ENCODE measurements at regions not wholly inside any gene's neighbourhood (a gene's known extent, or its start where the extent isn't known, plus 50 kb on each side); places are given as distances from the start of the nearest gene placed in this dataset.
"Not testable (repeated sequence)": the region's sequence is repeated elsewhere in the genome, so short reads cannot be mapped to it uniquely, and the experiment has no call there.

DNA sequence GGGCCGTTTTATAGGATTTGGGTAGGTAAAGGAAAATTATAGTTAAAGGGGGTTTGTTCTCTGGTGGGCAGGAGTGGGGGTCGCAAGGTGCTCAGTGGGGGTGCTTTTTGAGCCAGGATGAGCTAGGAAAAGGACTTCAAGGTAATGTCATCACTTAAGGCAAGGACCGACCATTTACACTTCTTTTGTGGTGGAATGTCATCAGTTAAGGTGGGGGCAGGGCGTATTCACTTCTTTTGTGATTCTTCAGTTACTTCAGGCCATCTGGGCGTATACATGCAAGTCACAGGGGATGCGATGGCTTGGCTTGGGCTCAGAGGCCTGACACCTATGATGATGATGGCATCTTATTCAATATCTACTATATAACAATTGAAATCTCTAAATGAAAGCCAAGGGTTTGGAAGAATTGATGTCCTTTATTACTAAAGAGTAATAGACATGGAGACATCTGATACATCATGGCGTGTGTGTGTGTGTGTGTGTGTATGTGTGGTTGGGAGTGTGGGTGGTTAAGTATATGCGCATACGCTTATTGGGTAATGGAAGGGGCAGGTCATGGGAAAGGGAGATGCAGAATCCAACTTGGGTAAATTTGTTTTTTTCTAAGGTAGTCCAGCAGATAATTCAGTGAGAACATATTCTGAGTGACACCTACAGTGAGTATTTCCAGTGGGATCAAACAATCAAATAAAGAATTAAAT, 236.9 kb upstream of the DUSP10 start:
- not testable (repeated sequence) for H3K9me3 ChIP-seq (ENCODE audit: insufficient read depth, low read depth, low read length); H3K27me3 ChIP-seq (ENCODE audit: insufficient read depth, low read length); H3K36me3 ChIP-seq (ENCODE audit: insufficient read depth, low read depth, low read length); H3K9ac ChIP-seq (ENCODE audit: low read depth, low read length); H3K27ac ChIP-seq (ENCODE audit: low read length)
- Histone ChIP-seq H3K4me3 (ENCODE audit: low read length) (peak overlapping the region; percentile 39; the same call in 1 of the 2 replicates), H3K4me1 (ENCODE audit: insufficient read depth, low read length) (peaks cover 11% of the 10 kb centered on the region)

DNA sequence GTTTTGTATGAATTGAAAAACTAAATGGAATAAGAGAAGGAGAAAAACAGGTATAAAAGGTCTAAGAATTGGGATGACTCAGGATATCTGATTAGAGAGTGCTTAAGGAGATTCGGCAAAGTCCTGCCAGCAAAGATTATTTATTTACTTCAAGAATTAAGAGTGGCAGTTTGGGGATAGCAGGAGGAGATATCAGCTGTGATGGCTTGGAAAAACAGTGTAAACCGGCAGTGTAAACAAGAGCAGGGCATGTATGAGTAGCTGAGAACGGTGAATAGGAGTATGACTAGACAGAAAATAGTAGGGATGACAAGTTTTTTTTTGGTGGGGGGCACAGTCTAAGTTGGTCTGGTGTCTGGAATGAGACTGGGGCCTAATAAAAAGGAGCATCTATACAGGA, 231.9 kb upstream of the DUSP10 start:
- not testable (repeated sequence) for H3K36me3 ChIP-seq (ENCODE audit: insufficient read depth, low read depth, low read length); H3K9me3 ChIP-seq (ENCODE audit: insufficient read depth, low read depth, low read length); H3K9ac ChIP-seq (ENCODE audit: low read depth, low read length); H3K4me3 ChIP-seq (ENCODE audit: low read length); H3K27ac ChIP-seq (ENCODE audit: low read length); H3K27me3 ChIP-seq (ENCODE audit: insufficient read depth, low read length)
- peaks cover 16% of the 10 kb centered on the region for H3K4me1 ChIP-seq (ENCODE audit: insufficient read depth, low read length)

DNA sequence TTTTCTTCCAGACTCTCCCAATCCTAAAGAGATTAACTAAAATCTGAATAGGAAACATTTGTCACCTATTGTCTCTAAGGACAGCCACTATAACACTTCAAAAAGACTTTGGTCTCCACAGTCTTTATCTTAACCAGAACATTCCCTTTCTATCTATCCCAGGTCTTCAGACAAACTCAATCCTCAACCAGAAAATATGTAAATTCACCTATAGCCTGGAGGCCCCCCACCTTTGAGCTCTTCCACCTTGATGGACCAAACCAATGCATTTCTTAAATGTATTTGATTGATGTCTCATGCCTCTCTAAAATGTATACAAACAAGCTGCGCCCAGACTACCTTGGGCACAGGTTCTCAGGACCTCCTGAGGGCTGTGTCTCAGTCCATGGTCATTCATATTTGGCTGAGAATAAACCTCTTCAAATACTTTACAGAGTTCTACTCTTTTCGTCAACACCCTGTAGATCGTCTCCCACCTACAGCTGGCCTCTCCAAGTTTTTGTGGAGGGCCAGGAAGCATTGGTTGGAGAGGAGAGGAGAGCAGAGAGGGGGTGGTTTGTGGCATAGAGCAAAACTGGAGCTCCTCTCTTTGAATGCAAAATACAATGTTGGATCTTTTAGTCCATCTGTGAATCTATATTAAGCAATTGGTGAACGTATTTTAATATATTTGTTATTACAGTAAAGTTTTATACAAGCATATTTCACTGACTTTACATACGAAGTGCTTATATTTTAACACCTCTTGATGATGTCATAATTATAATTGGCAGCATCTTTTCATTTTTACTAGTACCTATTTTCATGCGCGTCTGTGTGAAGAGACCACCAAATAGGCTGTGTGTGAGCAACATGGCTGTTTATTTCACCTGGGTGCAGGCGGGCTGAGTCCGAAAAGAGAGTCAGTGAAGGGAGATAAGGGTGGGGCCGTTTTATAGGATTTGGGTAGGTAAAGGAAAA, 230.7 kb upstream of the DUSP10 start:
- H3K36me3 ChIP-seq (ENCODE audit: insufficient read depth, low read depth, low read length), result no peaks in the 10 kb centered on the region
- peak overlapping the region; percentile 3; the same call in 1 of the 2 replicates for H3K9ac ChIP-seq (ENCODE audit: low read depth, low read length)
- H3K27ac ChIP-seq (ENCODE audit: low read length), result no peak overlapping the region
- no peaks in the 10 kb centered on the region for H3K27me3 ChIP-seq (ENCODE audit: insufficient read depth, low read length)
- H3K4me3 ChIP-seq (ENCODE audit: low read length), result peak overlapping the region; percentile 26; the same call in 1 of the 2 replicates
- H3K4me1 ChIP-seq (ENCODE audit: insufficient read depth, low read length), result peaks cover 14% of the 10 kb centered on the region
- no peaks in the 10 kb centered on the region for H3K9me3 ChIP-seq (ENCODE audit: insufficient read depth, low read depth, low read length)

DNA sequence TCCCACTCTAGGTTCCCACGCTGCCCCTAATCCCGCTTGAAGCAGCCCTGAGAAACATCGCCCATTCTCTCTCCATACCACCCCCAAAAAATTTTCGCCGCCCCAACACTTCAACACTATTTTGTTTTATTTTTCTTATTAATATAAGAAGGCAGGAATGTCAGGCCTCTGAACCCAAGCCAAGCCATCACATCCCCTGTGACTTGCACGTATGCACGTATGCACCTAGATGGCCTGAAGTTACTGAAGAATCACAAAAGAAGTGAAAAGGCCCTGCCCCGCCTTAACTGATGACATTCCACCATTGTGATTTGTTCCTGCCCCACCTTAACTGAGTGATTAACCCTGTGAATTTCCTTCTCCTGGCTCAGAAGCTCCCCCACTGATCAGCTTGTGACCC, 229.1 kb upstream of the DUSP10 start:
- not testable (repeated sequence) for H3K9me3 ChIP-seq (ENCODE audit: insufficient read depth, low read depth, low read length); H3K9ac ChIP-seq (ENCODE audit: low read depth, low read length); H3K36me3 ChIP-seq (ENCODE audit: insufficient read depth, low read depth, low read length); H3K27ac ChIP-seq (ENCODE audit: low read length); H3K4me3 ChIP-seq (ENCODE audit: low read length); H3K27me3 ChIP-seq (ENCODE audit: insufficient read depth, low read length)
- H3K4me1 ChIP-seq (ENCODE audit: insufficient read depth, low read length), result peaks cover 14% of the 10 kb centered on the region

DNA sequence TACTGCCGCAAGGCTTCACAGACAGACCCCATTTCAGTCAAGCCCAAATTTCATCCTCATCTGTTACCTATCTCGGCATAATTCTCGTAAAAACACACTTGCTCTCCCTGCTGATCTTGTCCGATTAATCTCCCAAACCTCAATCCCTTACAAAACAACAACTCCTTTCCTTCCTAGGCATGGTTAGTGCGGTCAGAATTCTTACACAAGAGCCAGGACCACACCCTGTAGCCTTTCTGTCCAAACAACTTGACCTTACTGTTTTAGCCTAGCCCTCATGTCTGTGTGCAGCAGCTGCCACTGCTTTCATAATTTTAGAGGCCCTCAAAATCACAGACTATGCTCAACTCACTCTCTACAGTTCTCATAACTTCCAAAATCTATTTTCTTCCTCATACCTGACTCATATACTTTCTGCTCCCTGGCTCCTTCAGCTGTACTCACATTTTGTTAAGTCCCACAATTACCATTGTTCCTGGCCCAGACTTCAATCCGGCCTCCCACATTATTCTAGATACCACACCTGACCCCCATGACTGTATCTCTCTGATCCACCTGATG, 227.5 kb upstream of the DUSP10 start:
- H3K4me1 ChIP-seq (ENCODE audit: insufficient read depth, low read length), result peaks cover 20% of the 10 kb centered on the region
- not testable (repeated sequence) for H3K4me3 ChIP-seq (ENCODE audit: low read length); H3K27ac ChIP-seq (ENCODE audit: low read length); H3K9ac ChIP-seq (ENCODE audit: low read depth, low read length); H3K9me3 ChIP-seq (ENCODE audit: insufficient read depth, low read depth, low read length); H3K36me3 ChIP-seq (ENCODE audit: insufficient read depth, low read depth, low read length); H3K27me3 ChIP-seq (ENCODE audit: insufficient read depth, low read length)

DNA sequence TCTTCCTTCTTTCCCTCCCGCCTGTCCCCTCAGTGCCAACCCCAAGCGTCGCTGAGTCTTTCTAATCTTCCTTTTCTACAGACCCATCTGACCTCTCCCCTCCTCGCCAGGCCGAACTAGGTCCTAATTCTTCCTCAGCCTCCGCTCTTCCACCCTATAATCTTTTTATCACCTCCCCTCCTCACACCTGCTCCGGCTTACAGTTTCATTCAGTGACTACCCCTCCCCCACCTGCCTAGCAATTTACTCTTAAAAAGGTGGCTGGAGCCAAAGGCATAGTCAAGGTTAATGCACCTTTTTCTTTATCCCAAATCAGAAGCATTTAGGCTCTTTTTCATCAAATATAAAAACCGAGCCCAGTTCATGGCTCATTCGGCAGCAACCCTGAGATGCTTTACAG, 225.6 kb upstream of the DUSP10 start:
- H3K27ac ChIP-seq (ENCODE audit: low read length), result not testable (repeated sequence)

DNA sequence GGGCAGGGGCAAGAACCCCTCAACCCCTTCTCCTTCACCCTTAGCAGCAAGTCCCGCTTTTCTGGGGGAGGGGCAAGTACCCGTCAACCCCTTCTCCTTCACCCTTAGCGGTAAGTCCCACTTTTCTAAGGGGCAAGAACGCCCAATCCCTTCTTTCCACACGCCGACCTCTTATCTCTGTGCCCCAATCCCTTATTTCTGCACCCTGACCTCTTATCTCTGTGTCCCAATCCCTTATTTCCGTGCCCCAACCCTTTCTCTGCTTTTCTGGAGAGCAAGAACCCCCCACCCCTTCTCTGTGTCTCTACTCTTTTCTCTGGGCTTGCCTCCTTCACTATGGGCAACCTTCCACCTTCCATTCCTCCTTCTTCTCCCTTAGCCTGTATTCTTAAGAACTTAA, 225.0 kb upstream of the DUSP10 start:
- not testable (repeated sequence) for H3K9ac ChIP-seq (ENCODE audit: low read depth, low read length); H3K36me3 ChIP-seq (ENCODE audit: insufficient read depth, low read depth, low read length); H3K27ac ChIP-seq (ENCODE audit: low read length); H3K4me3 ChIP-seq (ENCODE audit: low read length); H3K9me3 ChIP-seq (ENCODE audit: insufficient read depth, low read depth, low read length); H3K27me3 ChIP-seq (ENCODE audit: insufficient read depth, low read length)
- H3K4me1 ChIP-seq (ENCODE audit: insufficient read depth, low read length), result peaks cover 14% of the 10 kb centered on the region

More for the DNA sequence above, 225.6 kb upstream of the DUSP10 start:
- H3K36me3 ChIP-seq (ENCODE audit: insufficient read depth, low read depth, low read length); H3K9me3 ChIP-seq (ENCODE audit: insufficient read depth, low read depth, low read length); H3K9ac ChIP-seq (ENCODE audit: low read depth, low read length); H3K4me3 ChIP-seq (ENCODE audit: low read length); H3K27me3 ChIP-seq (ENCODE audit: insufficient read depth, low read length): not testable (repeated sequence)
- H3K4me1 ChIP-seq (ENCODE audit: insufficient read depth, low read length), result peaks cover 17% of the 10 kb centered on the region

DNA sequence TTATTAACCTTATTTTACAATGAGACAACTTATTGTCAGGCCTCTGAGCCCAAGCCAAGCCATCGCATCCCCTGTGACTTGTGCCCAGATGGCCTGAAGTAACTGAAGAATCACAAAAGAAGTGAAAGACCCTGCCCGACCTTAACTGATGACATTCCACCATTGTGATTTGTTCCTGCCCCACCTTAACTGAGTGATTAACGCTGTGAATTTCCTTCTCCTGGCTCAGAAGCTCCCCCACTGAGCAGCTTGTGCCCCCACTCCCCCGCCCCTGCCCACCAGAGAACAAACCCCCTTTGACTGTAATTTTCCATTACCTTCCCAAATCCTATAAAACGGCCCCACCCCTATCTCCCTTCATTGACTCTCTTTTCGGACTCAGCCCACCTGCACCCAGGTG, 224.0 kb upstream of the DUSP10 start:
- H3K4me1 ChIP-seq (ENCODE audit: insufficient read depth, low read length), result peaks cover 12% of the 10 kb centered on the region; the same call in 1 of the 2 replicates
- not testable (repeated sequence) for H3K9ac ChIP-seq (ENCODE audit: low read depth, low read length); H3K4me3 ChIP-seq (ENCODE audit: low read length); H3K36me3 ChIP-seq (ENCODE audit: insufficient read depth, low read depth, low read length); H3K9me3 ChIP-seq (ENCODE audit: insufficient read depth, low read depth, low read length); H3K27me3 ChIP-seq (ENCODE audit: insufficient read depth, low read length); H3K27ac ChIP-seq (ENCODE audit: low read length)

DNA sequence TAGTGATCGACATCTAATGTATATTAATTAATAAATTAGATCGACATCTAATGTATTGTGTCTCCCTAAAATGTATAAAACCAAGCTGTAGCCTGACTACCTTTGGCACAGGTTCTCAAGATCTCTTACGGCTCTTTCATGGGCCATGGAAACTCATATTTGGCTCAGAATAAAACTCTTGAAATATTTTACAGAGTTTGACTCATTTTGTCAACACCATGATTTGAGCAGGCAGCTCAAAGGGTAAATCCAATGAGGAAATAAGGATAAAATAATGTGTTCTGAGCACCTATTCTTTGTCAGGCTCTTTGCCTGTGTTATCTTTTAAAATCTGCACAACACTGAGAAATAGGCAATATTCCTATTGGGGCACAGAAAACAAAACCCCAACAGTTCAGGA, 223.4 kb upstream of the DUSP10 start:
- H3K9ac ChIP-seq (ENCODE audit: low read depth, low read length), result no peak overlapping the region
- H3K4me3 ChIP-seq (ENCODE audit: low read length), result no peak overlapping the region
- no peak overlapping the region for H3K27ac ChIP-seq (ENCODE audit: low read length)

DNA sequence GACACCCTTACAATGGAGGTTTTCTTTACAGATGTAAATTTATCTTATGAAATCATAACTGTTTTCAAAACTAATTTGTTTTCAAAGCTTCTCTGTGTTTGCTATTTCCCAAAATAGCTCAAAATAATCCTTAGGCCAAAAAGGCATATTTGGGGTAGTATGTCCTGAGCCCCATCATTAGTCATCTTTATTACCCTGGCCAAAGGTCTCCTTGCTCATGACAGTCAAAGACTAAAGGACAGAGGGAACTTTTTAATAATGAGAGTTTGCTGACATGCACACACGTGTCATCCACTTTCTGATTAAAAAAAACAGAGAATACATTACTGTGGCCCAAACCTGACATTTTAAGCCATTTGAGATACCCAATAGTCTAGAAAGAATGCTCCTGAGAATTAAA, 221.9 kb upstream of the DUSP10 start:
- Histone ChIP-seq H3K27me3 (ENCODE audit: insufficient read depth, low read length) (no peaks in the 10 kb centered on the region), H3K36me3 (ENCODE audit: insufficient read depth, low read depth, low read length) (no peaks in the 10 kb centered on the region), H3K9me3 (ENCODE audit: insufficient read depth, low read depth, low read length) (no peaks in the 10 kb centered on the region), H3K9ac (ENCODE audit: low read depth, low read length) (no peak overlapping the region), H3K4me1 (ENCODE audit: insufficient read depth, low read length) (peaks cover 12% of the 10 kb centered on the region; the same call in 1 of the 2 replicates), H3K4me3 (ENCODE audit: low read length) (no peak overlapping the region), H3K27ac (ENCODE audit: low read length) (no peak overlapping the region)

More for the DNA sequence above, 223.4 kb upstream of the DUSP10 start:
- Histone ChIP-seq H3K4me1 (ENCODE audit: insufficient read depth, low read length) (peaks cover 12% of the 10 kb centered on the region; the same call in 1 of the 2 replicates), H3K27me3 (ENCODE audit: insufficient read depth, low read length) (no peaks in the 10 kb centered on the region), H3K9me3 (ENCODE audit: insufficient read depth, low read depth, low read length) (no peaks in the 10 kb centered on the region), H3K36me3 (ENCODE audit: insufficient read depth, low read depth, low read length) (no peaks in the 10 kb centered on the region)

DNA sequence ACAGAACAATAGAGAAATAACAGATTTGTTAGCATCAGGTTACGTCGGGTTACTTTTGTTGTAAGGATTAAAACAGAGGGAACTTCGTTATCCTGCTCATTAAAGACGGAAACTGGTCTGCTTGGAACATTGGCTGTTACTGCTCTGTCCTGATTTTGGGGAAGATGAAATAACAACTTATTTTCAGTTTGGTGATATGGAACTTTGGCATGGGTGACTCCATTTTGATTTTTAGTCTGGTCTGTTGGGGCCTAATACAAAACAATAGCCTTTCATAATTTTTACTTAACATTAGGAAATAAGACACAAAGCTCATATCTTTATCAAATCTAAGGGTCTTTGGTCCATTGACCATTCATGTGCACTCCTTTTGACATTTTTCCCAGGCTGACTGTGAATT, 220.5 kb upstream of the DUSP10 start:
- Histone ChIP-seq H3K9ac (ENCODE audit: low read depth, low read length) (no peak overlapping the region), H3K4me3 (ENCODE audit: low read length) (no peak overlapping the region), H3K27ac (ENCODE audit: low read length) (no peak overlapping the region), H3K36me3 (ENCODE audit: insufficient read depth, low read depth, low read length) (no peaks in the 10 kb centered on the region), H3K27me3 (ENCODE audit: insufficient read depth, low read length) (no peaks in the 10 kb centered on the region), H3K9me3 (ENCODE audit: insufficient read depth, low read depth, low read length) (no peaks in the 10 kb centered on the region), H3K4me1 (ENCODE audit: insufficient read depth, low read length) (peaks cover 12% of the 10 kb centered on the region; the same call in 1 of the 2 replicates)

Measured in iPS-20b (cell line).